ENCODE measurements at regions not wholly inside any gene's neighbourhood (a gene's known extent, or its start where the extent isn't known, plus 50 kb on each side); places are given as distances from the start of the nearest gene placed in this dataset.

DNA sequence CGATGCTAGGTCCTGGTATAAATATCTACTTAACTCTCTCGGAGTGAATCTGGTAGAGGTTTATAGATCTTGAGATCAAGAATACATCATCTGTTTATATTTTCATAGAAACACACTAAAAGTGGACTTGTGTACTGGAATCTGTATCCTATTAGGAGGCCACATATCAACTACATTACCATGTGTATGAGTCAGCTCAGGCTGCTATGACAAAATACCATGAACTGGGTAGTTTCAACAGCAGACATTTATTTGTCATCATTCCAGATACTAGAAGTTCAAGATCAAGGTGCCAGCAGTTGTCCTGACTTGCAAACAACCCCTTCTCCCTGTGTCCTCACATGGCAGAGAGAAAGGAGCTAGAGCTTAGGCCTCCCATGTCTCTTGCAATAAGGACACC lies 113.9 kb upstream of the PFKP start:
- in situ Hi-C loops (cut with HindIII; ENCODE audit: low sequenced_read_pairs), result no loop called here

DNA sequence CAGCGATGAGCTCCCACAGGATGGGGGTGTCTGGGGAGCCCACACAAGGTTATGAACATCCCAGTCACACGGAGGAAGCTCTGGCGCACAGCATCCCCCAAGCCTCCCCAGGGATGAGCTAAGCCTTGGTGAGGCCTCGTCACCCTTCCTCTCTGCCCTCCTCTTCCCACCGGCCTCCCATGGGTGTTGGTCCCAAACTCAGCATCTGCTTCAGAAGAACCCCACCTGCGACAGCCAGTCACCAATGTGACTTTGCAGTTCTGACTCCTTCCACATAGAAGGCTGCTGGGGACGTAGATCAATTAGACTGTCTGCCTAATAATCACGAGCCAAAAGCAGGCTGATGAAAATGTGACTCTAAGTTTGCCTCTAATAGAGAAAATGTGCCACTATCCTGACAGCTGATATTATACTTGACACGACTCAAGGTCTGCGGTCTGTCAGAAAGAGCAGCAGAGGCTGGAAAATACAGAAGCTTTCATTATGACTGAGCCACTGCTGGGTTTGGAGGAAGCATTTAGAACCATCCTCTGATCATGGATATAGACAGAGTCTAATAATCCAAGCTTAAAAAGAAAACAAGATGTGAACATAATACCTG lies 116.0 kb upstream of the PFKP start:
- in situ Hi-C loops (cut with HindIII; ENCODE audit: low sequenced_read_pairs), result no loop called here

DNA sequence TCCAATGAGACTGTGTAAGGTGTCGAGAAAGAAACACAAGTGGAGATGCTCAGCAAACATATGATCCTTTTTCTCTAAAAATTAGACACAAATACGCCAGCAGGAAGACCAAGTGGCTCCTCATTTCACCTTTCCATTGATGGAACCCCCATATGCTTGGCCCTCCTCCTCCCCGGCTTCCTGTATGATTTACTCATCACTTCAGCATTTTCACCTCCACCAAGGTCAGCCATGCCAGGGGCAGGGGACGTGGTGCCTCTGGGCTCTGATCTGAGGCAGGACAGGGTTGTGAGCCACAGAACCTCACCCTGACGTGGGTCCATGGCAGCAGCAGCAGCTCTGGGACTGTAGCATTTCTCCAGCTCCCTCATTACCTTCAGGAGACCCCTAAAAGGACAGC lies 116.8 kb upstream of the PFKP start:
- in situ Hi-C loops (cut with HindIII; ENCODE audit: low sequenced_read_pairs), result no loop called here

DNA sequence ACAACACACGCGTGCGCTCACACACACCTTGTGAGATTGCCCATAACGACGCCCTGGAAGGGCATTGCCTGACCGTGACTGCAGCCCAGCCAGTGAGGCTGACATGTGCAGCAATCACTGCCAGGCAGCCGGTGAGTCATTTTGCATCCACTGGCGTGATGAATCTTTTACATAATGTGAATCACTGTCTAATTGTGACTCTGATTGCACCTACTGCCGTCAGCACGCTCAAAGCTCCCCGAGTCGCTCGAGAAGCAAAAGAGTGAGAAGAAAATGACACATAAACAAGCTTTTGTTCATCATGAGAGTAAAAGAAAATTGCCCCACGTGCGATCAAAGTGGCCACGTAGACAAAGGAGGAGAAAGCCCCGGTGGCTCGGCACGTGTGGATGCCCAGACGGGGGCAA lies 117.4 kb upstream of the PFKP start:
- in situ Hi-C loops (cut with HindIII; ENCODE audit: low sequenced_read_pairs), result no loop called here

DNA sequence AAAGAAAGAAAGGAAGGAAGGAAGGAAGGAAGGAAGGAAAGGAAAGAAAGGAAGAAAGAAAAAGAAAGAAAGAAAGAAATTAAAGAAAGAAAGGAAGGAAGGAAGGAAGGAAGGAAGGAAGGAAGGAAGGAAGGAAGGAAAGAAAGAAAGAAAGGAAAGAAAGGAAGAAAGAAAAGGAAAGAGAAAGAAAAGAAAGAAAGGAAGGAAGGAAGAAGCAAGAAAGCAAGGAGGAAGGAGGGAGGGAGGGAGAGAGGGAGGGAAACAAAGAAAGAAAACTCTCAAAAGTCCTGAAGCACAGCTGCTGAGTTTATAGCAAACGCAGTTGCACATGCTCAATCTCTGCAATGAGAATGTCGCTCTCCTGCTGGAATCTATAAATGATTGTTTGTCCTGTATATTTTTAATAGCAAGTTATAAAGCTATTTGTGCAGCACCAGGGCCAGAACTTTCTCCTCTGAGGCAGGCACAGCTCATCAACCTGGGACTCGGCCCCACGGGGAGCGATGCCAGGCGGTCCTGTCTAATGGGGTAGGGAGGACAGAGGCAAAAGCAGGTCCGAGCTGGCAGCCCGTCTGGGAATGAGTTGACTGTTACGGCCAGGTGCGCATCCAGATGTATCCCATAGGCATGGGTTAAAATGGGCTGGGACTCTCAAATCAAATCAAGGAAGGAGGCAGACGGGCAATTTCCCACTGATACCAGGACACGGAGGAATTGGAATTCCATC lies 118.0 kb upstream of the PFKP start:
- in situ Hi-C loops (cut with HindIII; ENCODE audit: low sequenced_read_pairs), result no loop called here

DNA sequence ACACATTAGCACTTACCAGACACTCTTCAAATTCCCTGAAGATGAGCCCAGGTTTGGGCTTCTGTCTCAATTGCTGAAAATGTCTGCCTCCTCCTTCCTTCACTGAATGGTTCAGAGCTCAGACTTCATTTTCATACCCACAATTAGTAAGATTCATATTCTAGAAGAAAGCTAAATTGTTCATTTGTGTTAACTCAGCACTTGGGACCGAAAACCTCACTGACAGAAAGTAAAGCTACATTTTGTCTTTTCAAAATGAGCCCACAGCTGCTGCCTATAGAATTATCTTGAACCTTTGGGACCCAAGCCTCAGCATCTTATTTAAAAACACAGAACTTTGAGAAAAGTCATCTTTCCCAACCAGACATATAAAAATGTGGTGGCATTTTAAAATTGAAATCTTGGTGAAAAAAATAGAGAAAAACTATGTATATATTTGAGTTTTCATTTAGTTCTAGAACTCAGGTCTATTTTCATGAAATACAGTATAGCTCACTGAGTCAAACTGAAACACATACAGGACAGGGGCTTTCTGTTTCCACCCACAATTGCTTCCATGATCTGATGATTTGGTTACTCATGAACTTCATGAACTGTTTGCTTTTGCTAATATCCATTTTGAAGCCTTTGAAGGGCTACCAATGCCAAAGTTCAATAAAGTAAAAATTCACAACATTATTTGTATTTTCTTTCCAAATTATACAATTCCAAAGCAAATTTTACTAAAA lies 119.1 kb upstream of the PFKP start:
- in situ Hi-C loops (cut with HindIII; ENCODE audit: low sequenced_read_pairs), result no loop called here

DNA sequence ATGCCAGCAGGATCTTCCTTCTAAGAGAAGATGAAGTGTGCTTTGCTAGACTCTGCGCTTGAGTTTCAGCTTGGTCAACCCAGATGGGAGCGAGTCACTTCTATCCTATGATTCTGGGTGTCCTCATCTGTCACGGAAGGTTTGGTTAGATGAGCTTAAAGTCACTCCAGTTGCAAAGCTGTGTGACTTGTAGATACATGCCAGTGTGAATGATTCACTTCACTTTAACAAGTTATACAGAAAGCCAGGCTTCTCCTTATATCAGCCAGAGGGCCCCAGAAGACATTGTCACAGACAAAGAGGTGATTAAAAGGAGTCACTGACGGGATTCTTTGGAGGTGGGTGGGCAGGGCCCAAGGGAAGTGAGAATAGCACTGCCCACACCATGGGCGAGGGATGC lies 122.6 kb upstream of the PFKP start:
- in situ Hi-C loops (cut with HindIII; ENCODE audit: low sequenced_read_pairs), result no loop called here

DNA sequence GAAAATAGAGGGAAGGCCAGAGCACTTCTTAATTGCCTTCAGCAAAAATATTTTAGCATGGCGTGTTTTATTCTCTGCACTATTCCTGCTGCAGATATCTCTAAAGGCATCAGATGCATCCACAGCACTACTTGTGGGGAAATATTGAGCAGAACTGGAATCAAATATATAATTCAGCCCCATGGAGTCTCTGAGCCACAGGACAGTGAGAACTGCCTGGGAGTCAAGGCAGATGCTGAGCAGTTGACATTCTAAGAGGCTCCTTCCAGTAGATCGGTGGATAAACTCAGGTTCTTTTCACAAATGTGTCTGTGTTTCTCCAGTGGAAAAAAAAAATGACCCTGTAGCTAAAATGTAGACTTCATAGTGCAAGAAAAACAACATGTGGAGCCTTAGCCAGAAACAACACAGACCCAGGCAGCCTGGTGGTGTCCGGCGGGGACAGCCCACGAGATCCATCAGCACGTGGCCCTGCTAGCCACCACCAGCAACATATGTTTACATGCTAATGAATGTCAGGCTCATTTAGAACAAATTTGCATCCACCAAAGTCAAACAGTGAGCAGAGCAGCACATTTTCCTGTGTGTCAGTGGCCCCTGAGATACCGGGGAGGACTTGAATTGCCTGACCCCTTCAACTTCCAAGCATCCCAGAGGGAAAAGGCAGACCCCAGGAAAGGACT lies 123.3 kb upstream of the PFKP start:
- in situ Hi-C loops (cut with HindIII; ENCODE audit: low sequenced_read_pairs), result no loop called here

DNA sequence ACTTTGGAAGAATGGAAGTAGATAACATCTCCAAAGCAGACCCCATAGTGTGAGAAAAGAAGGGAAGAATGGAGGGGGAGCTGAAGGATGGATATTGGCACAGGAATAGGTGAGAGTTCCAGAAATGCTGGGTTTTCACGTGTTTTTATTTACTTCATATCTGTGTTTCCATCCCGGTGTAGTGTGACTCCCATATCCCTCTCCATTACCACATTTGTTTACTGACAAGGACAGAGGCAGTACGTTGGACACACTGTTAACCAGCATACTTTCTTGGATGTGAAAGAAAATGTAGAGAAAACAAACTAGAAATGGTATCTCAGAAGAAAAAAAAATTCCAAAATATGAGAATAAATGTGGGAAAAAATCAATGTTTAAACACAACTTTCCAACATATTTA lies 124.4 kb upstream of the PFKP start:
- in situ Hi-C loops (cut with HindIII; ENCODE audit: low sequenced_read_pairs), result no loop called here

DNA sequence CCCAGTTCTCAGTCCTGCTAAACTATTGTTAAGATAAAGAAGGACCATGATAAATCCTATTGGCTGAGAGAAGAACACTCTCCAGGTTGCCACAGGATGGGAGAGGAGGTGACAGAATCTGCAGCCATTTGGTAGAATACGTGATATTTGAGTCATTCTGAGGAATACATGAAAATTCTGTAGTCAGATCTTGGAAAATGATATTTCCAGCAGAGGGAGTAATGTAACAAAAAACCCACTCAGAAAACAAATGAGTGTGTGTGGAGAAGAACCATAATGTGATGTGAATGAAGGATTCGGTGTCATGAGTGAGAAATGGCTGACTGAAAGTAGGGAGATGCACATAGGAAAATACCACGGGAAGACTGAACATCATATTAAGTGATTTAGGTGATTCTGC lies 128.5 kb upstream of the PFKP start:
- in situ Hi-C loops (cut with HindIII; ENCODE audit: low sequenced_read_pairs), result no loop called here

DNA sequence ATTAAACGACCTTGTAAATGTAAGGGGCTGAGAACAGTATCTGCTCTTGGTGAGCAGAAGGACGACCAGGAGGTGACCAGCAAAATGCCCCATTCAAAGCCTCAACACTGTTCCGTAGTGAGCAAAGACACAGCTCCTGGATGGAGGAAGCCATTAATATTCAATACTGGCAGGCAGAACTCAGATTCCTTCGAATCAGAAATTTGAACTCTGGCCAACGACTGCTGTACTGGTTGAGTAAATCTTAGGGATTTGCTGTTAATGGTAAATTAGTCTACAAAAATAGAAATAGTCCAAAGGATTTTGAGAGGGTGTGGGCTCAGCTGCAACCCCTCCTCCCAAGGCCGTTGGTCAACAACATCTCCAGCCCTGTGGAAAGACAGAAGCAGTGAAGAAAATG lies 130.5 kb upstream of the PFKP start:
- in situ Hi-C loops (cut with HindIII; ENCODE audit: low sequenced_read_pairs), result no loop called here

DNA sequence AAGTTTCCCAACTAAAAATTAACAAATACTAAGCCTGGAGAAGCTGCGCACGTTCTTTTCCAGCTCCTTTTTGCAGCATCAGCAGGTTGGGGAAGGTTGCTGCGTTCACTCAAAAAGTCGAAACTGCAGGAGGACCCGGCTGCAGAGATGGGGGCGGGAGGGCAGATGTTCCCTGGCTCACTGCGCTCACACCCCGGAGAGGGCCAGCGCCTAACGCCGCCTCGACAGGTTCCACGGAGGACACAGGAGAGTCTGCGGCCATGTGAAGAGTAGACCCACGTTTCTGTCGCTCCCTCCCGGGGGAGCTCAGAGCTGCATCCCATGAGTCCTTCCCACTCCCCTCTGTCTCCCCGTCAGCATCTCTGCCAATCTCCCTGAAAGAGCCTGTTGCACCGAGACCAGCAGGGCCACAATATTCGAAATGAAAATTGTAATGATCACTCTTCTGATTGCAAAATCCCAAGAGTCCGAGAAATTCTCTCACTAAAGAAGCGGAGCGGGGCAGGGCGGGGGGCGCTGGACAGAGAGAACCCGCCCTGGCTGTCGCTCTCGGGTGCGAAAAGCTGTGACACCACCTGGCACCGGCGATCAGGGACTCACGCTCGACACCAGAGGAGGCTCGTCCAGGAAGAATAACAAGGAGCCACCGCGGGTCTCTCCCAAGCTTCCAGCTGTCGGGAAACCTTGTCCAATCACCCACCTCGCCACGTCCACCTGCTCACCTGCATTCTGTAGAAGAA lies 131.5 kb upstream of the PFKP start:
- in situ Hi-C loops (cut with HindIII; ENCODE audit: low sequenced_read_pairs), result no loop called here

DNA sequence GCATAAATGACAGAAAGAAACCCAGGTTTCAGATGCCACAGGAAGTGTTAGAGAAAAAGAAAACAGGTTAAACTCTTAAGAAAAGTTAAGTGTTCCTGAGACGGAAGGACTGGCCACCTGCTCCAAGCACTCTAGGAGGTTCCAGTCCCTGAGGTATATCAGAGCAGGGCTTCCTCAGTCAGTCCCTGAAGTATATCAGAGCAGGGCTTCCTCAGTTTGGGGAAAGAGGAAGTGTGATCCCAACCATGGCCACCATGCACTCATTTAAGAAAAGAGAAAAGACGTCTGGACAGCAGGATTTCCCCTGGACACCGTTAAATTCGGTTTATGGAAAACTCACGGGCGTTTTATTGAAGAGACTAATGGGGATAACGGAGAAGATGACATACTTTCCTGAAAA lies 133.4 kb upstream of the PFKP start:
- in situ Hi-C loops (cut with HindIII; ENCODE audit: low sequenced_read_pairs), result no loop called here

DNA sequence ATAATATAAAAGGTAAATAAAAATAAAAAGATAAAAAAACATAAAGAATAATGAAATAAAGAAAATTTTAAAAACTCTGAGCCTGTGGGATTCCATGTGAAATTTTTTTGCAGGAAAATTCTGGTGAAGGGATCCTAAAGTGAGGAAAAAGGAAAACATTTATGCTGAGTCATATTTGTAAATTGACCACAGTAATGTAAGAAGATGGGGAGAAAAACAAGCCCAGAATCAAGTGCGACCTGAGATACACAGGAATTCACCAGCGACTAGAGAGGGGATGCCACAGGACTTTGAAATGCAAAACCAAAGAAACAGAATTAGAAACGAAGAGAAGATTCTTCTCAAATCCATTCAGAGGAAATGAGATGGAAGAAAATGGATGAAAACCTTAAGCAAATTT lies 133.8 kb upstream of the PFKP start:
- in situ Hi-C loops (cut with HindIII; ENCODE audit: low sequenced_read_pairs), result no loop called here

DNA sequence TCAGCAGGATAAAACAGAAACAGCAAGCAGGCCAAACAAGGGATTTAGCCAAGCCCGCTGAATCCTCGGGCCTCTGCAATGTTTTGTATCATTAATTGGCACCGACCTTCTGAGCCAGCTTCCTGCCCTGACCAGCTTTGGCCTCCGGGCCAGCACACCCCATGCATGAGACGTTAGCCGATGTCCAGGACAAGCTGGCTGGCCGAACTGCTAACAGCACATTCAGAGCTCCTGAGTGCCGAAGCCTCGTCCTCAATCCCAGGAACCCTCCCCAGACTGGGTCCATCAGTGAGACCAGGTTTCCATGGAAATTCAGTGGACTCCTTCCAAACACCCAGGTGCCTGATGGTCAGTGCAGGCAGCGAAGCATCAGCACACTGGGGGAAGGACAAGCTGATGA lies 134.3 kb upstream of the PFKP start:
- in situ Hi-C loops (cut with HindIII; ENCODE audit: low sequenced_read_pairs), result no loop called here

DNA sequence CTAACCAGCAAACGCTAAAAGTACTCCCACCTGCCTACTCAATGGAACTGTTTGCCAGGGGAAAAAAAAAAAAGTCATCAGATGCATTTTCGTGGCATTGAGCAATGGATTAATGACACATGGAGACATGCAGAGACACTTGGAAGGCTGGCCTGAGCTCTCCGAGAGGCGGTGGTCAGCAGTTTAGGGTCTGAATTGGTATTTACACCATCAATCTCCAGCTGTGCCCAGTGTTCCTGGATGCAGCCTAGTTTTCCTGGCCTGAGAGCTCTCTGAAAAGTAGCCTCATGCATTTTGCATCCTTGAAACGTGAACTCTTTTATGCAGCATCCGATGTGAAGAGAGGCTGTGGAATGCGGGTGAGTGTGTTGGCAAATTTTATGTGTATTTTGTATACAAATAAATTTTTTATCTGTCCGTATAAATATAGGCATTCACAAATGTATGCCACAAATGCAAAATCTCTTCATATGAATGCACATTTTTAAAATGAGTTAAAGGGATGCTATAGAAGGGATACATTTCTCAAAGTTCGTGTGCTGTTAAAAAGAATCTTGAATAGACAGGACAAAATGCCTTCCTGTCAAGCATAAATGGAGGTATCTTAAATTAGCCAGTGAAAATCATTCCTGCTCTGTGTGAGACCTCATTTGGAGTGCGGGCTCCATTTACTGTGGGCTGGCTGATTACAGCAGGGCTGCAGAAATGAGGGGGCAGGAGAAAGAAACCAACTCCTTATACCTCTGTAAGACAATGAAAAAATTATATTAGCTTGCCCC lies 137.7 kb upstream of the PFKP start:
- in situ Hi-C loops (cut with HindIII; ENCODE audit: low sequenced_read_pairs), result no loop called here

DNA sequence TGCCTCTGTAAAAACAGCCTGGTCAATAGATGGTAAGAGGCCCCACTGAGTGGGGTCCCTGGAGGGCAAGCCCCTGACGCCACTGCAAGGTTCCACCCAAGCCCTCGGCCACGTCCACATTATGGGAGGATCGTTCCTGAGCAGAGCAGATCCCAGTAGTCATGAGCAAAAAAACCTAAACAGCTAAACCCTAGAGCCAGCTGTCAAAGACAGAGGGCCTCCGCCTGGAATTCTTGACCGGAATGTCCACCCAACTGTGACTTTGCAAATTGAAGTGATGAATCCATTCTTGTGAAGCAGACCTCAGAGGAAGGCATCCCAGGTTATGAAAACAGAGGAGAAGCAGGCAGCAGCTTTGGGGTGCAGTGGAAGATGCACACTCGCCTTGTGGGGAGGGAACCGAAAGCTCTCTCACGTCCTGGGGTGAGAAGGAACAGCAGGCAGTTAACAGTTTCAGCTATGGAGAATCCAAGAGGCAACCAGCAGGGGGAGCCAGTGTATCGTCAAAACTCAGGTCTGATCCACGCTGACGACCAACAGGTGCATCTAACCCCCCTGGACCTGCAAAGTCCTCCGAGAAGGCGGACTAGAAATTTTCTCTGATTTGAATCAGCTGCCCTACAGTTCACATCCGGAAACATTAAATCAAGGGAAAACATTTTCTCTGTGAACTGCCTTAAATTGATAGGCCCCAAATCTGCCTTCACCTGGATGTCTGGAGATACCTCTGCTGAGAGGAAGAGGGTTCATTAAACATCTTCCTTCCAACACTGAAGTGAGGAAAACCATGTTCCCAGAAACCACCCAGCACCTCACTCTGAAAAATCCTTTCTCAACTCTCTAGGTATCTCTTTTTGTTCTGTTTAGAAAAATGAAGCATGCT lies 139.1 kb upstream of the PFKP start:
- in situ Hi-C loops (cut with HindIII; ENCODE audit: low sequenced_read_pairs), result no loop called here

DNA sequence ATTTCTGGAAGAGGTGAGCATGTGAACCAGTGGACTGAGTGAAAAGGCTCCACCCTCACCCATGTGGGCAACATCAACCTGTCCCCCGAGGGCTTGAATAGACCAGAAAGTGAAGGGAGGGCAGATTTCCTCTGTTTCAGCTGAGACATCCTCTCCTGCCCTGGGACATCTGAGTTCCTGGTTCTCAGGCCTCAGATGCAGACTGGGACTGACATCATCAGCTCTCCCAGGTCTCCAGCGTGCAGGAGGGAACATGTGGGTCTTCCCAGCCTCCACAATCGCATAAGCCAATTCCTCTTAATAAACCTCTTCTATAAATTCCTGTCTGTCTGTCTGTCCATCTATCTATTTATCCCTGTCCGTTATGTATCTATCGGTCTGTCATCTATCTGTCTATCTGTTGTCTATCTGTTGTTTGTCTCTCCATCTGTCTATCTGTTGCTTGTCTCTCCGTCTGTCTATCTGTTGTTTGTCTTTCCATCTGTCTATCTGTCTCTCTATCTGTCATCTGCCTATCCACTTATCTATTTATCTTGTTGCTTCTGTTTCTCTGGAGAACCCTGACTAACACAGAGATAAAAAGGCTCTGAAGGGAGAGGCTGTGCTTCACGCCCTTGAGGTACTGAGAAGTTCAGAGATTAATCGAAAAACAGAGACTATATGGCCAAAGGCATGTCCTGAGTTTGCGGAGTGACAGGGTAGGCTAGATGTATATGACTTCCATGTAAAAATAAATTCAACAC lies 140.3 kb upstream of the PFKP start:
- in situ Hi-C loops (cut with HindIII; ENCODE audit: low sequenced_read_pairs), result no loop called here

DNA sequence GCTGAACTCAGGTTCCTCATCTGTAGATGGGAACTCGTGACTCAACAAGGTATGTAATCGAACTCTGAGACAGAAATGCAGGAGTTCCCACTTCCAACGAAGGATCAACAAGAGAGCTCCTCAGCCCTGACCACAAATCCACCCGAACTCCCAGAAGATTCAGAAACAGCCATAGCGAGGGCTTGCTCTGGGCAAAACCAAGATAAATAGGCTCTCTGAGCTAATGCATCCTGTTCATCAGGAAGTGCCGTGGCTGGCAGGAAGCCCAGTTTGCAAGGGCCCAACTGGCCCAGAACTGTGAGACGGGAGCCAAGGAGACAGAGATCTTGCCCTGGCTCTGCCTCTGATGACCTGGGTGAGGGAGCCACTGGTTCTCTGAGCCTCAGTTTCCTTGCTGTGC lies 141.7 kb upstream of the PFKP start:
- in situ Hi-C loops (cut with HindIII; ENCODE audit: low sequenced_read_pairs), result no loop called here
